ENCODE measurements at regions not wholly inside any gene's neighbourhood (a gene's known extent, or its start where the extent isn't known, plus 50 kb on each side); places are given as distances from the start of the nearest gene placed in this dataset.

GRCh38 chr18:39244242-39244641 lies 1678.6 kb upstream of the CELF4 start:
- H3K27me3 ChIP-seq (replicated peaks in 1 of 7) = no peaks in the 10 kb centered on the region
- no peak for DNase-seq
- TF ChIP-seq POLR2A (IDR thresholded peaks at IDR 0.05) (no peak), CTCF (IDR thresholded peaks at IDR 0.05 in 8 of 11, conservative IDR thresholded peaks at IDR 0.05 in 3 of 11) (no peak), POLR2AphosphoS5 (IDR thresholded peaks at IDR 0.05) (no peak)
- 86 to 95% (median 91%) methylated on average over 1 of the region's 1 CpG for WGBS, 5 donors
- no peak overlapping the region for H3K4me3 ChIP-seq
- H3K36me3 ChIP-seq = no peaks in the 10 kb centered on the region
- peaks cover 0 to 10% (median 0%) of the 10 kb centered on the region in 8 donors for H3K9me3 ChIP-seq
- H3K27ac ChIP-seq = no peak overlapping the region
- intact Hi-C loops (cut with DNase I; ENCODE audit: low total_unique reads) = no loop called here
- H3K4me1 ChIP-seq = no peaks in the 10 kb centered on the region

- 76 to 89% (median 82%) methylated on average over 3 of the region's 3 CpGs for WGBS, 5 donors
- TF ChIP-seq CTCF (IDR thresholded peaks at IDR 0.05 in 8 of 11, conservative IDR thresholded peaks at IDR 0.05 in 3 of 11) (no peak), POLR2AphosphoS5 (IDR thresholded peaks at IDR 0.05) (no peak), POLR2A (IDR thresholded peaks at IDR 0.05) (no peak)
- Histone ChIP-seq H3K4me1 (no peaks in the 10 kb centered on the region), H3K4me3 (no peak overlapping the region), H3K27ac (no peak overlapping the region), H3K27me3 (replicated peaks in 1 of 7) (no peaks in the 10 kb centered on the region), H3K9me3 (peaks cover 0 to 10% (median under 1%) of the 10 kb centered on the region in 8 donors), H3K36me3 (no peaks in the 10 kb centered on the region)
- intact Hi-C loops (cut with DNase I; ENCODE audit: low total_unique reads) = no loop called here
- no peak for DNase-seq
Measured at GRCh38 chr18:39241534-39241933, 1675.9 kb upstream of the CELF4 start.

GRCh38 chr18:39238981-39239660 lies 1673.5 kb upstream of the CELF4 start:
- DNase-seq = no peak
- Histone ChIP-seq H3K4me1 (no peaks in the 10 kb centered on the region), H3K9me3 (peaks cover 0 to 26% (median 17%) of the 10 kb centered on the region in 8 donors), H3K36me3 (no peaks in the 10 kb centered on the region), H3K4me3 (no peak overlapping the region), H3K27ac (no peak overlapping the region), H3K27me3 (replicated peaks in 1 of 7) (no peaks in the 10 kb centered on the region)
- intact Hi-C loops (cut with DNase I; ENCODE audit: low total_unique reads) = no loop called here
- TF ChIP-seq CTCF (IDR thresholded peaks at IDR 0.05 in 8 of 11, conservative IDR thresholded peaks at IDR 0.05 in 3 of 11) = no peak
- TF ChIP-seq POLR2A (IDR thresholded peaks at IDR 0.05) = no peak
- no peak for TF ChIP-seq POLR2AphosphoS5 (IDR thresholded peaks at IDR 0.05)
- WGBS, 5 donors = 71 to 82% (median 72%) methylated on average over 5 of the region's 5 CpGs

- no peak for DNase-seq
- WGBS, 5 donors = 80 to 98% (median 93%) methylated on average over 8 to 19 of the region's 19 CpGs
Measured at GRCh38 chr18:39235118-39235719, 1669.6 kb upstream of the CELF4 start.

More at GRCh38 chr18:39235118-39235719, 1669.6 kb upstream of the CELF4 start:
- Histone ChIP-seq H3K4me1 (no peaks in the 10 kb centered on the region), H3K4me3 (no peak overlapping the region), H3K36me3 (no peaks in the 10 kb centered on the region), H3K27ac (no peak overlapping the region), H3K27me3 (replicated peaks in 1 of 7) (no peaks in the 10 kb centered on the region), H3K9me3 (peaks cover 0 to 33% (median 17%) of the 10 kb centered on the region in 8 donors)
- intact Hi-C loops (cut with DNase I; ENCODE audit: low total_unique reads) = no loop called here
- TF ChIP-seq POLR2A (IDR thresholded peaks at IDR 0.05) (no peak), CTCF (IDR thresholded peaks at IDR 0.05 in 8 of 11, conservative IDR thresholded peaks at IDR 0.05 in 3 of 11) (no peak), POLR2AphosphoS5 (IDR thresholded peaks at IDR 0.05) (no peak)
